HG03196 (cell line): ENCODE measurements at regions not wholly inside any gene's neighbourhood (a gene's known extent, or its start where the extent isn't known, plus 50 kb on each side); places are given as distances from the start of the nearest gene placed in this dataset.
"Not testable (repeated sequence)": the region's sequence is repeated elsewhere in the genome, so short reads cannot be mapped to it uniquely, and the experiment has no call there.

Experiments
- ATAC-seq: cut with Tn5 transposase; IDR thresholded peaks from one replicate; pipeline ENCODE4 v1.9.1; 2021; ENCODE audit not compliant: unreplicated experiment

DNA sequence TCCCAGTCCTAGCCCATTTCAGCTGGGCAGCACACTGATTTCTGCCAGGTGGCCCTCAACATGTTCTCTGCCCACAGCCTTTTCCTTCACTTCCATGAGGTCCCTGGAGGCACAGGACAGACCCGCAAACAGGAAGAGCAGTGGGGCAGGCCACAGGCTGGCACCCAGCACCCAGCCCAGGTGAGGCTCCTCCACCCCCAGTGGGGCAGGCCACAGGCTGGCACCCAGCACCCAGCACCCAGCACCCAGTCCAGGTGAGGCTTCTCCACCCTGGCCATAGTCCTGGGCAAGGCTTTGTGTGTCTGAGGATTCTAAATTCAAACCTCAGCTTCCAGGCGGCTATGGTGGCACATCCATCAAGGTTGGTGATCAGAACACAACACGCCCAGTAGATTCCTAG lies 1413.0 kb downstream of the BRD1 start:
- no peak for ATAC-seq

DNA sequence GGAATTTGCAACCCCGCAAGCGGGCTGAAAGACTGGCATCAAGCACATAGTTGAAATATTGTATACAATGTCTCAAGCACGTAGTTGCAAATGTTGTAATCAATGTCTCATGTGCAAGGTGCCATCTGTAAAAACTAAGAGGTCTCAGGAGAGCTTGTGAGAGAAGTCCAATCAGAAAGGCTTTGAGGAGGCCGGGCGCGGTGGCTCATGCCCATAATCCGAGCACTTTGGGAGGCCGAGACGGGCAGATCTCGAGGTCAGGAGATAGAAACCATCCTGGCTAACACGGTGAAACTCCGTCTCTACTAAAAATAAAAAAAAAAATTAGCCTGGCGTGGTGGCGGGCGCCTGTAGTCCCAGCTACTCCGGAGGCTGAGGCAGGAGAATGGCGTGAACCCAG lies 1414.7 kb downstream of the BRD1 start:
- not testable (repeated sequence) for ATAC-seq

DNA sequence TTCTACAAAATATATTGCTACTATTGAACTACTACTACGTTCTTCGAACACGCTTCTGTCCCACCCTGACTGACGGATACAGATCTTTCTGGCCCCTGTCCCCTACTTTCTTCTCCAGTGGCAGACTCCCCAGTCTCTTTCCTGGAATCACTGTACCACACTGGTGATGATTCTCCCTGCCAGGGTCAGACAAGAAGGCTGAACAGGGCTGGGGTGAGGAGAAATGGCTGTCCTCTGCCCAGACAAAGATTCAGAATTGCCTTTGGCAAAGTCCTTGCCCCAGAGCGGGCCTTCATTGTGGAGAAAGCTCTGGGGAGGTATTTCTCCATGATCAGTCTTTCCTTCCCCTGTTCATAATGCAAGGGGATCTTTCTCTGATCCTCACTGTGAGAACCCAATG lies 1417.1 kb downstream of the BRD1 start:
- no peak for ATAC-seq

DNA sequence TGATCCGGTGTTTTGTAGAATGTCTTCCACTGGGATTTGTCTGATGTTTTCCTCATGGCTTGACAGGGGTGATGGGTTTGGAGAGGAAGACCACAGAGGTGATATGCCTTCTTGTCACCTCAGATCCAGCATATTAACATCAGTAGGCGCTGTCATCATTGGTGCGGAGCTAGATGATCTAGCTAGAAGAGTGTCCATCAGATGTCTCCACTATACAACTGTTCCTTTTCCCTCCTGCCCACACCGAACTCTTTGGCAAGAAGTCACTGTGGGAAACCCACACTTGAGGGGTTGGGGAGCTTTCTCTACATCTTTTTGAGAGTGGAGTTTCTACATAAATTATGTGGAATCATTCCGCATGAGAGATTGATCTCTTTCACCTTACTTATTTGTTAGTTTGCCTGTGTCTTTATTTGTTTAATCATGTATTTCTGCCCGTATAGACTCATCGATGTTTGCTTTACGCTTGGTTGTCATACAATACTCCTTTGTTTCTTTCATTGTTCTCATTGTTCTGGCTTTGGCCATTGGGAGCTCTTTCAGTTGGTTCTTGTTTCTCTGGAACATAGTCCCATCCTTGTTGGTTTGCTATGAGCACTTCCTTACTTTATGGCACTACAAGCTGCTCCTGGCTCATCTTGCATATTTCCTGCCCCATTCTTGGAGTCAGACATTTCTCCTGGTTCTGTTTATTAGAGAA lies 1420.3 kb downstream of the BRD1 start:
- ATAC-seq: no peak

DNA sequence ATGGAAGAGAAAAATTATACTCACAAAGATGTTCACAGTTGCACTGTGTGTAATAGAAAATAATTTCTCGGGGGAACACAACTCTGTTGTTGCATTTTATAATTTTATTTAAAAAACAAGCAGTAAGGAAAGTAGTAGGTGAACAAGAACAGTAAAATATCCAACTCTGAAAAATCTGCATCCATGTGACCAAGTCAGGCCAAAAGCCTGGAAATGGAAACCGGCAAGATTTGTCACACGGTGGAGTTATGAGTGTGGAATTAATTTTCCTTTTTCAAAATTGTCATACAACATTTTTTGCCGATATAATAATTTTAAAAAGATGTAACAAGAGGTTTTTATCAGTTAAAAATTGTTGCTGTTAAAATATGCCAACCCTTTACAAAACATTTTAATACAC lies 1421.5 kb downstream of the BRD1 start:
- ATAC-seq: no peak

DNA sequence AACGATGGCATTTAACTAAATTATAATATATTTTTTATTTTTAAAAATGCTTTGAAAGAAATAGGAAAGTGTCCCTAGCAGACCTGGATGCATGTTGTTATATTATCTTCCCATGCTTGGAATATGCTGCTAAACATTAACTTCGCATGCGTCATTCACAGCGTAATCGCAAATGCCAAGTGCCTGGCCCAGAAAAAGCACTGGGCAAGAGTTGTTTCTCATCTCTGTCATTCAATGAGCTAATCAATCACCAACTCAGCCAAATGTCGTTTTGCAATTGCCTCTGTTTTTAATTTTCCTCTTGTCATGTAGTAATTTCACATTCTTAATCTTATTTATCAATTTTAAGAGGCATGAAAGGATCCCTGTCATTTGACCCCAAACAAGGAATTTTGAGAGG lies 1421.9 kb downstream of the BRD1 start:
- no peak for ATAC-seq

DNA sequence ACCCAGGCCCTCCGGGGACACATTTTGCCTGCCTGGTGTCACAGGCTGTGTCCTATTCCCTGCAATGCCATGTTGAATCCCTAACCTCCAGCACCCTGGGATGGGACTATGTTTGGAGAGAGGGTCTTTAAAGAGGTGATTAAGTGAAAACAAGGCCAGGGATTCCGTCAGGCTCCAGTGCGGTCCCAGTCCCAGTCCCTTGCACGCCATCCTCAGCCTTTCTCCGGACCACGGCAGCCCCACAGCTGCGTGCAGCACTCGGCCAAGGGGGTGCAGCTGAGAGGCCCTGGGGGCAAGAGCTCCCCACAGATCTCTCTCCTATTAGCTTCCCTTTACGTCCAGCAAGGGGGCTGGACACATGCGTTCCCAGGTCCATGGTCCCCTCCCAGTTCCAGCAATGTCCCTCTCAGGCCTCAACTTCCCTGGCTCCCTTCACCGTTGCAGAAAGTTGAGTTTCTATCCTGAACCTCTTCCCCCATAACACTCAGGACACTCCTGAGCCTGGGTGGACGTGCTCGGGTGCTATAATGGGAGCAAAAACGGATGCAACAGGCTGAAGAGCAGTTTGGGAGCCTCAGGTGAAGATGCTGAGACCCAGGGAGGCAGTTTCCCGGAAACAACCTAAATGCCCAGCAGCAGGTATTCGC lies 1422.7 kb downstream of the BRD1 start:
- ATAC-seq: no peak

DNA sequence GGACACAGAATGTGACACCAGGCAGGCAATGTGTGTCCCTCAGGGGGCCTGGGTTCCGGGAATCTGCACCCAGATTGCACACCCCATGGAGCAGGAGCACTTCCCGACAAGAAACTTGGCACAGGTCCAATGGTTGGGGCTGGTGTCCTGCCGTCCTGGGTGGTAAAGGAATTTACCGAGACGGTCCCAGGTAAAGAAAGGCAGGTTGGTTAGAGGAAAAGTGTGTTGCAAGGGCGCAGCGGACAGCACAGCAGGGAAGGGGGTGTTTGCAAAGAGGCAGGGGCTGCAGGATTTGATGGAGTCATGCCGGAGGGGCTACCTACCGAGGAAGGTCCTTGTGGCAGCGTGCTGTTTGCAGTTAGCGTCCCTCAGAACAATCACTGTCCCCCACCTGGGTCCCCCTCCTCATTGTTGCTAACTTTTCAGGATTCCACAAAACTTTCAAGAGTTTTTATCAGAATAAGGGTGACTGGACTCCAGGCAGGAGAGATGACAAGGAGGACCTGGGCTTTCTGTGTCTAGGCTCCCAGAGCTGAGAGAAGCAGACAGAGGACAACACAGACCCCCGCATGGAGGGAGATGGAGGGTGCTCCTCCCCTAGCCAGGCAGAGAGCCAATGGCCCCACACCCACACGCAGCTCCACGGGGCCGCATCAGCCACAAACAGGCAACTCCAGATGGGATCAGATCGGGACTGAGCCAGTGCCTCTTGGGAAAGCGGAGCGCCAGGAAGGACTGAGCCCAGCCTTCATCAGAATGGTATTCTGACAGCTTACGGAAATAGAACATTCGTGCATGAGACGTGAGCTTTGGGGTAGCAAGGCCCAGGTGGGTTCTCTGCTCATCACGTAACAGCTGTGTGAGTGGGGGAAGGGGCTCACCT lies 1423.9 kb downstream of the BRD1 start:
- no peak for ATAC-seq

DNA sequence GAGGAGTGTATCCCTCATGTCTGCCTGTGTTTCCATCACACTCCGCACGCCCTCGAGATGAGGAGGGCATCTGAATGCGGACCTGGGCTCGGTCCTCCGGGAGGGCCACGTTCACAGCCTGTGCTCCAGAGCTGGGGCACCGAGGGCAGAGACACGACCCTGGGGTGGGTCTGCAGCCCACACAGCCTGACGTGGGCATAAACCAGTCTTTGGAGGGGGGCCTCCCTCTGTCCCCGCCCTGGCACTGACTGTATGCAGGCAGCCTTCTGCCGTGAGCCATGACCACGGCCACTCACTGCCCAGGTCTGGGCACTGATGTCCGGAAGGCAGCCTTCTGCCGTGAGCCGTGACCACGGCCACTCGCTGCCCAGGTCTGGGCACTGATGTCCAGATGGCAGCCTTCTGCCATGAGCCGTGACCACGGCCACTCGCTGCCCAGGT lies 1425.1 kb downstream of the BRD1 start:
- ATAC-seq: no peak

DNA sequence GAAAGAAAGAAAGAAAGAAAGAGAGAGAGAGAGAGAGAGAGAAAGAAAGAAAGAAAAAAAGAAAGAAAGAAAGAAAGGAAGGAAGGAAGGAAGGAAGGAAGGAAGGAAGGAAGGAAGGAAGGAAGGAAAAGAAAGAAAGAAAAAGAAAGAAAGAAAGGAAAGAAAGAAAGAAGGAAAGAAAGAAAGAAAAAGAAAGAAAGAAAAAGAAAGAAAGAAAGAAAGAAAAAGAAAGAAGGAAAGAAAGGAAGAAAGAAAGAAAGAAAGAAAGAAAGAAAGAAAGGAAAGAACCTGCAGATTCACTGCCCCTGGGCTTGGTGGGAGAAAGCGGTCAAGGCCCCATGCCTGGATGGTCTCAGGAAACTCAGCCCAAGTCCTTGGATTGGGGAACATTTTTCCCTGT lies 1426.2 kb downstream of the BRD1 start:
- not testable (repeated sequence) for ATAC-seq

DNA sequence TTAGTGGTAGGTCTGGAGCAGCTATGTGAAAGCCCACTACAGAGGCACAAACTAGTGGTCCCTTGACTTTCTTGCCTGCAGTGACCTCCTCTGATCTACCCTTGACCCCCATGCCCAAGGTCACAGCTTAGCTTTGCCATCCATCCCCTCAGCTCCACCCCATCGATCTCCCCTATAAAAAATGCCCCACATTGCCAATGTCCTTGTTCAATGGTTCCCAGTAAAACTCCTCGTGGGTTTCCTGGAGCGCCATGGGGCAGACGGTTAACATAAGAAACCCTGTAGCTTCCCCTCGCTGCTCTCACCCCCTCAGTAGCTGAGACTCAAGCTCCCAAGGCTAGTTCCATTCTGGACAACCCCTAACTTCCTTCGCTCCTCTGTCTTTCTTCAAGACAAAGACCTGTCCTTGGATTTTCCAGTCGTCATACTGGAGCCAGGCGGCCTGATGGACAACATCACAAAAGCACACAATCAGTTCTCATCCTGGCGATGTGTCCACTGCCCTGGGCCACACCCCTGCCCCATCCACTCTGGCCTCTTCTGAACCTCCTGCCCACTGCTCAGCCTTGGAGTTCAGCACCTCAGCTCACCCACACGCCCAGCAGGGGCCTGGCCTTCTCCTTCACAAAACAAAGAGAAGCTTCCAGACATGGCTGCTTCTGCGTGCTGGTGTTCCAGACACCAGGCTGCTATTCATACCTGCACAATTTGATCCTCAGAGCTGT lies 1429.3 kb downstream of the BRD1 start:
- no peak for ATAC-seq

DNA sequence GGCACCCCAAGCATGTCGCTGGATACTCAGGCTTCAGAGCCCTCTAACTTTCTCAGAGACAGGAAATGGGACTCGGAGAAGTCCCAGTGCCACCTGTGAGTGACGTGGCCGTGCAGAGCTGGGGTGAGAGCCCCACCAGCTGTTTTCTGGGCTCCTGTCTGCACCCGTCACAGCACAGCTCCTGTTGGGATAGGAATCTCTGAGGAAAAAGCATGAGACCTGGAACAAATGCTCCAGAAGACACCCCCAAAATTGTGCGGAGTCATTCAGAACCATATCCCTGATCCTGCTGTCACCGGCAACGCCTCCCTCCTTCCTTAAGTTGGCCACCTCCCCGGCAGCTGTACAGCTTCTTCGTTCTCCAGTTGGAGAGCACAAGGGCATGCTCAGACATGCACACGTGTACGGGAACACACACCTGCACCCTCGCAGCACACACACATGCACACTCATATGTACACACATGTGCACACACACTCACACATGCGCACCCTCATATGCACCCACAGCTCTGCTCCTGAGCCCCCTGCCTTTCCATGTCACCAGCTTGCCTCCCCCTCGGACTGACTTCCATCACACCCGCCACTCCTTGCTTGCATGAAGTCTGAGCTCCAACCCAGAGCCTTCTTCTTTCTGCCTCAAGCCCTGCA lies 1430.0 kb downstream of the BRD1 start:
- no peak for ATAC-seq

DNA sequence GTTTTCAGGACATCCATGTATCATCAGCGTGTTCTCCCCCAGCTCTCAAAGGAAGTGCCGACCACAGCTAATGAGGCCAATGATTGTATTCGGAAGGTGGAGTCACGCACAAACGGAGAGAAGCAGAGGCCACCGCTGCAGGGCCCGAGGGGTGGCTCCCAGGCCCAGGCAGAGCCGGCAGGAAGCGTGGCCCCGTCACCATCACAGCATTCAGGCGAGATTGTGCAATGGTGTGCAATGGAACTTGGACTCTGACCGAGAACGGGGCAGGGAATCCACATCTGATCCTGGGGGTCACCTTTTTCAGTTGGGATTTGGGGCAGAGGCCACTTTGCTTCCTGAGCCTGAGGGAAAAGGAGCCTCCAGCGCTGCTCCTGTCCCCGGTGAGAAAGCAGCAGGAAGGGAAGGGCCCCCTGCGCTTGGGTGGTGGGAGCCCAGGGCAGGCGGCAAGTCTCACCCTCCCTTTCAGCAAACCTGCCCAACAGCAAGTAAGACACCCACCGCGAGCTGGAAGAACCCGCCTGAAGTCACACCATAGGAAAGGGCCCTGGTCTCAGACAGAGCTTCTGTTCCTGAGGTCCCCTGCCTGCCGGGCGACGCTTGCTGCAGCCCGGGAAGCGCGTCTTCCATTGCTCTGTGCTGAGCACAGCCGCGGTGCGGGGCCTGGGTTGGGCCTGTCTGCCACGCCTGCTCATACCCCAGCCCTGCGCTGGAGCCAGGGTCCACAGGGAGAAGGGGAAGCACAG lies 1430.7 kb downstream of the BRD1 start:
- ATAC-seq: no peak

DNA sequence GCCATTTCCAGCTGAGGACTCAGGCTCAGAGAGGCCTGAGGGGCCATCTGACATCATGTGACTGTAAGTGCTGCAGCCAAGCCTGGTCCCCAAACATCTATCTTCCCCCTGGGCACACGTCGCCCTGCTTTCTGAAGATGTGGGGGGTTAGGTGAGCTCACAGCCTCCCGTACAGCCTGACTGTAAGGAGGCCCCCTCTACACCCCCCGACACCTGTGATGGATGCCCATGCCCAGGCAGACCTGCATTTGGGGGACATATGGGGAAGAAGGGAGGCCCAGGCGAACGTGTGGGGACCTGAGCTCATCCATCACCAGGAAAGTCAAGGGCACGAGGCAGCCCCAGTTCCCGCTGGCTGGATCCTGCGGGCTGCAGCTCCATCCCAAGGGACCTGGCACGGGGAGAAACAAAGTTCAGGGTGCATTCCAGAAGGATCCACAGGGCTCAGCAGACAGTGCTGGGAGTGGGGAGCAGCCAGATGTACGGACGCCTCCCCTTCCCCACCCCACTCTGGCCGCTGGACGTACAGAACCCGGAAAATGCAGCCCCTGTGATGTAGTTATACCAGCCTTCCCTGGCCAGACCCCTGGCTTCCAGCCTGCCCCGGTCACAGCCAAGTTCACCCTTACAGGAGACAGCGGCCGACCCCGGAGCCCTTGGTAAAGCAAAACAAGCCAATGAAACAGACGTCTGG lies 1431.4 kb downstream of the BRD1 start:
- no peak for ATAC-seq

DNA sequence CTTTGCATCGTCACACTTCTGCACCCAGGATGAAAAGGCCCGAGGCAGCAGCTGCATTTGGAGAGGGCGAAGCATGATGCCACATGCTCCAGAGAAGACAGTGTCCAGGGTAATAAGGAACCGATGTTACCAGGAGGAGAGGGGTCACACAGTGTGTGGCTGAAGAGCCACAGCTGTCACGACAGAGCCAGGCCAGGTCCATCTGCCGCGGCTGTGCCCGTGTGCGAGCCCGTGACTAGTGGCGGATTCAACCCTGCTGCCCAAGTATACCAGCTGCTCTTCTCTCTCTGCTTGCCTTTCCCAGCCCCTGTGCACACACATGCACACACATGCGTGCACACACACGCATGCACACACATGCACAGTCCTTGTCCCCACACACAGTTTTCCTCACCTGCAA lies 1432.5 kb downstream of the BRD1 start:
- no peak for ATAC-seq

DNA sequence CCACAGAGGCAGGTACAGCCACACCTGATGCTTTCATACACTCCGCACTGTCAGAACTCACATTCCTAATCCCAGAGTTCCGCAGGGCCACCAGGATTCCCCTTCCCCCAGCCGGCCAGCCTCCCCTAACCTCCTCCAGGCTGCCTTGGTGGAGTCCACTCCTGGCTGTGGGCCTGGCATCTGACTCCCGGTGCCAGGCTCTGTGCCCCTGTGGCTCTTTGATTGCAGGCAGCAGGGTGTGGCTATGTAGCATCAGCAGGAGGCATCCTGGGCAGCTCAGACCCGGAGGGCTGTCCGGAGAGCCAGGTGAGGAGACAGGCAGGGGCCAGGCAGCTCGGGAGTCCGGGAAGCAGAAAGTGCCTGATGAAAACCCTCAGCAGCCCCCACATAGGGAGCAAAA lies 1432.9 kb downstream of the BRD1 start:
- no peak for ATAC-seq

DNA sequence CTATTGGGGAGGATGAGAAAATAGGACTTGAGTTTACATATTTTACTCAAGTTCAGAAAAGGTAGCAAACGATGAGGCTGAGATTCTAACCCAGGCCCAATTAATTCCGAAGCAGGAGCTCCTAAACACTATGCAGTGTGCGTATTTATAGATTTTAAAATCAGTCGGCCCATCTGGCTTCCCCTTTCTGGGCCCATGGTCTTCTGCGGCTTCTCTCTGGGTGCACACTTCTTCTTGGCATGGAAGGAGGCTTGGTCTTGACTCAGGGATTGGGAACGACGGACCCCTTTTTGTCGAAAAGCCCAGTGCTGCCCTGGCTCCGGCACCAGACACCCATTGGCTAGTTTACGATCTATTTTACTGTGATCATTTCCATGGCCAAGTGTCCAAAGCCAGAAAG lies 1433.8 kb downstream of the BRD1 start:
- ATAC-seq: no peak

DNA sequence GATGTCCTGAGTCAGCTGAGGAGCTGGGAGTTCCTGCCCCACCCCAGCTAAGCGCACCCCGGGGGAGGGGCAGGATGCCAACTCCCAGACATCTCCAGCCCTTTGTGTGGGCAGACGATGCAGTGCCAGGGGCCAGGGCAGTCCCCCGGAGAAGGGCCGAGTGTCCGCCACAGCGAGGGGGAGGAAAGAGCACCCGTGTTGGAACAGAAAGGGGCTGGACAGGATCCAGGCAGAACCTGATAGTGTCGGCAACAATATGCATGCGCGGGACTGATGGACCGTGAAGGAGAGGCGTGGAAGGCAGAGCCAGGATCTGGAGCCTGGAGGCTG lies 1434.7 kb downstream of the BRD1 start:
- no peak for ATAC-seq

DNA sequence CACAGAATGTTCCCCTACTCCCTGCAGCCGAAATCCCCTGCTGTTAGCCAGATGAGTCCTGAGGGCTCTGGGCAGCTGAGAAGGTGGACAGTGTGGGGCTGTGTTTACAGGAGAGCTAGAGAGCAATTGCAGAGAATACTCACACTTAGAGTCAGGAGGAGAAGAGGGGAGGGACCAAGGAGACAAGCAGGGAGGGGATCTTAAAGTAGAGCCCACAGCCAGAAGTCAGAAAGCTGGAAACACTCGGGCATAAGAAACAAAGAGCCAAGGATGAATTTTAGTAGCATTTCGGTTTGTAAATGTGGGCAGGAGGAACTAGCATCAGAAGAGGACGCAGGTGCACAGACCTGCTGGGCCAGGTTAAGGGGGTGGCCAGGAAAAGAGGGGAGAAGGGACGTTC lies 1435.9 kb downstream of the BRD1 start:
- ATAC-seq: no peak
